Neutrophil (primary cell): ENCODE measurements at regions not wholly inside any gene's neighbourhood (a gene's known extent, or its start where the extent isn't known, plus 50 kb on each side); places are given as distances from the start of the nearest gene placed in this dataset.

Experiments
- H3K27ac ChIP-seq: fragments of 200-600 bp; sonication (generic); 2 replicates; pipeline ENCODE4 v1.5.1; 2016; ENCODE audit warnings: mild to moderate bottlenecking, moderate library complexity
- H3K27me3 ChIP-seq: fragments of 200-600 bp; sonication (generic); 2 replicates; pipeline ENCODE4 v1.6.0; 2016; ENCODE audit warnings: mild to moderate bottlenecking
- H3K36me3 ChIP-seq: fragments of 200-600 bp; sonication (generic); 2 replicates; pipeline ENCODE4 v1.5.1; 2017
- H3K4me1 ChIP-seq, 2 experiments: fragments of 200-600 bp in 1 of 2; sonication (generic) in 1 of 2; 1 replicate in 1 of 2; 2 replicates in 1 of 2; pipeline versions ENCODE4 v1.5.1 to v1.6.1; 2013 to 2016; ENCODE audit warnings: low read depth in 1 of 2, low read length in 1 of 2, mild to moderate bottlenecking in 1 of 2, moderate library complexity in 1 of 2; ENCODE audit not compliant: control insufficient read depth in 1 of 2, insufficient read depth in 1 of 2
- H3K4me3 ChIP-seq, 2 experiments: fragments of 200-600 bp in 1 of 2; sonication (generic) in 1 of 2; 1 replicate in 1 of 2; 2 replicates in 1 of 2; pipeline ENCODE4 v1.5.1; 2013 to 2016; ENCODE audit warnings: low read depth in 1 of 2, low read length in 1 of 2, mild to moderate bottlenecking in 1 of 2, moderate library complexity in 1 of 2
- H3K9me3 ChIP-seq: fragments of 200-600 bp; sonication (generic); 2 replicates; pipeline ENCODE4 v1.5.1; 2016
- TF ChIP-seq, protein P1 (sequence below): fragments of 200-600 bp; sonication (generic); IDR thresholded peaks from 2 replicates; pipeline ENCODE4 v1.5.1; 2016; ENCODE audit warnings: antibody characterized with exemption

DNA sequence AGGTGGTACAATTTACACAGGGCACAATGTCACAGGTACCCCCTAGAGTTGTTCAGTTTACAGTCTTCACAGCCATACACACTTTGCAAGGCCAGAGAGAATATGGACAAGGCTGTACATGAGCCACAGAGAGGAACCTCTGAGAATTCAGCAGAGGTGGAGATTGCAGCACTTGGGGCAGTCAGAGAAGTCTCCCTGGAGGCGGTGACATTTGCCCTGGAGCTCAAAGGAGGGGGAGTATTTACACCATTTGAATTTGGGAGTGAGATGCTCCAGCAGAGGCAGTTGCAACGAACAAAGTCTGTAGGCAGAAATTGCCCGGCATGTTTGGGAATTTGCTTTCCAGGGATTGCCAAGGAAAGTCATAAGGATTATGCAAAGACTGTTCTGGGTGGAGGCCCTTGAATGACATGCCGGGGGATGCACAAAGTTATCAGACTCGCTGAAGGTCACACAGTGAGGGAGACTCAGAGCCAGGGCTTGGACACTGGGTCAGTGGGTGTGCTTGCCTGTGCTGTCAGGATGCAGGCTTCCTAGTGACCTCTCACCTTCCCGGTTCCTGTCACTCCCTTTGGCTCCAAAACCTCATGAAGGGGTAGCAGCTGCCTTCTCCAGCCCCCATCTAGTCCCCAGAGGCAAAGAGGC, 160.7 kb upstream of the PCBD1 start:
- H3K27ac ChIP-seq, result no peak overlapping the region
- H3K36me3 ChIP-seq, result no peaks in the 10 kb centered on the region
- H3K4me1 ChIP-seq, result no peaks in the 10 kb centered on the region
- TF ChIP-seq, protein P1, sequence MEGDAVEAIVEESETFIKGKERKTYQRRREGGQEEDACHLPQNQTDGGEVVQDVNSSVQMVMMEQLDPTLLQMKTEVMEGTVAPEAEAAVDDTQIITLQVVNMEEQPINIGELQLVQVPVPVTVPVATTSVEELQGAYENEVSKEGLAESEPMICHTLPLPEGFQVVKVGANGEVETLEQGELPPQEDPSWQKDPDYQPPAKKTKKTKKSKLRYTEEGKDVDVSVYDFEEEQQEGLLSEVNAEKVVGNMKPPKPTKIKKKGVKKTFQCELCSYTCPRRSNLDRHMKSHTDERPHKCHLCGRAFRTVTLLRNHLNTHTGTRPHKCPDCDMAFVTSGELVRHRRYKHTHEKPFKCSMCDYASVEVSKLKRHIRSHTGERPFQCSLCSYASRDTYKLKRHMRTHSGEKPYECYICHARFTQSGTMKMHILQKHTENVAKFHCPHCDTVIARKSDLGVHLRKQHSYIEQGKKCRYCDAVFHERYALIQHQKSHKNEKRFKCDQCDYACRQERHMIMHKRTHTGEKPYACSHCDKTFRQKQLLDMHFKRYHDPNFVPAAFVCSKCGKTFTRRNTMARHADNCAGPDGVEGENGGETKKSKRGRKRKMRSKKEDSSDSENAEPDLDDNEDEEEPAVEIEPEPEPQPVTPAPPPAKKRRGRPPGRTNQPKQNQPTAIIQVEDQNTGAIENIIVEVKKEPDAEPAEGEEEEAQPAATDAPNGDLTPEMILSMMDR, result no peak
- H3K4me3 ChIP-seq, result no peak overlapping the region
- H3K9me3 ChIP-seq, result no peaks in the 10 kb centered on the region
- H3K27me3 ChIP-seq, result no peaks in the 10 kb centered on the region

DNA sequence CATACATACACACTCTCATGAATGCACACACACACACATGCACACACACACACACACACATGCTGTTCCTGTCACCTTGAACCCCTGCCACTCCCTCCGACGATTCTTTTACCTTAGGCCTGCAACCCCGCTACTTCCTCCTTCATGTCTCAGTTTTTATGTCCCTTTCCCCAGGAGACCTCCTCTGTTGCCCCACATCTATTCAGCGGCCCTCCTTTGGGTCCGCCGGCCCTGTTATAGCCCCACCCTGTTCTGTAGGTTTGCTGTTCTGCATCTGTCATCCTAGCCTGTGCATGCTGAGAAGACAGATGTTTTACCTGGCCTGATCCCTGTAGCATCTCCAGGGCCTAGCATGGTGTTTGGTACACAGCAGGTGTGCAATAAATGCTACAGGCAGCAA, 161.6 kb upstream of the PCBD1 start:
- H3K9me3 ChIP-seq, result no peaks in the 10 kb centered on the region
- no peak overlapping the region for H3K4me3 ChIP-seq
- TF ChIP-seq, protein P1, result no peak
- no peak overlapping the region for H3K27ac ChIP-seq
- H3K4me1 ChIP-seq, result no peaks in the 10 kb centered on the region
- H3K36me3 ChIP-seq, result no peaks in the 10 kb centered on the region
- H3K27me3 ChIP-seq, result no peaks in the 10 kb centered on the region

DNA sequence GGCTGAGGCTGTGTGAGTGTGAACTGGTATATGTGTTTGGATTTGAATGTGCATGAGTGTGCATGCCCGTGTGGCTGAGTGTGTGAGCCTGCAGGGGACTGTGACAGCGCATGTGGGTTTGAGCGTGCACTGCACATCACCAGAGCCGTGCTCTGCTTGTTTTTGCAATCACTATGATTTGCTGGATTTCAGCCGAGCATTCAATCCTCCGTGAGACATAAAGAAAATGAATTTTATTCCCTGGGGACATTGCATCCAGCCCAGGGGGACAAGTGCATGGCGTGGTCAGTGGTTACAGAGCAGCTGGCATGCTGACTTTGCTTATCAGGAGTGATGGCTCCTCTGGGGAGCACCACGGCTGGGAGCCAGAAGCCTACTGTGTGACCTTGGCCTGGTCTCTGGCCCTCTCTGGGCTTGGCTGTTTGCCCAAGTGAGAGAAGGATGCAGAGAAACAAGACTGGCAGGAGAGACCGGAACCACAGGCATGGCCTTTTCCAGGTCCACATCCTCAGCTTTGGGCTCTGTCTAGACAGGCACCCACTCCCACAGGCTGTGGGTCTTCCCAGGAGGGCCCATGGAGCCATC, 160.2 kb upstream of the UNC5B start:
- H3K36me3 ChIP-seq, result no peaks in the 10 kb centered on the region
- H3K27ac ChIP-seq, result no peak overlapping the region
- no peaks in the 10 kb centered on the region for H3K9me3 ChIP-seq
- H3K4me3 ChIP-seq, result no peak overlapping the region
- TF ChIP-seq, protein P1, result no peak
- H3K27me3 ChIP-seq, result no peaks in the 10 kb centered on the region
- H3K4me1 ChIP-seq, result no peaks in the 10 kb centered on the region

DNA sequence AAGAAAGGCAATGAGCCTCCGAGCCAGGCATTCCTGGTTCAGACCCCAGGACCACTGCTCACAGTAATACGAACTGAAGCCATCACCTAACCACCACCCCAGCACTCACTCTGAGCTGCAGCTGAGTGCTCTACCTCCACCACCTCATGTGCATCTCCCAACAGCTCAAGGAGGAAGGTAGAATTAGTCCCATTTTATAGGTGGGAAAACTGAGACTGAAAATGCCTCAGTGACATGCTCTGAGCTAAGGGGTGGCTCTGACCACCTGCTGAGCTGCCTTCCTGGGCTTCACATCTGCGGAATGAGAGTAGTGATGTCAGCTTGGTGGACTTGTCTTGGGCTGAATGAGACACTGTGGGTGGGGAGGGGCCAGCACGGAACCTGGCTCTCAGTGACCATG, 159.7 kb upstream of the UNC5B start:
- Histone ChIP-seq H3K27ac (no peak overlapping the region), H3K36me3 (no peaks in the 10 kb centered on the region), H3K4me1 (no peaks in the 10 kb centered on the region), H3K4me3 (no peak overlapping the region), H3K9me3 (no peaks in the 10 kb centered on the region), H3K27me3 (no peaks in the 10 kb centered on the region)
- TF ChIP-seq, protein P1, result no peak

DNA sequence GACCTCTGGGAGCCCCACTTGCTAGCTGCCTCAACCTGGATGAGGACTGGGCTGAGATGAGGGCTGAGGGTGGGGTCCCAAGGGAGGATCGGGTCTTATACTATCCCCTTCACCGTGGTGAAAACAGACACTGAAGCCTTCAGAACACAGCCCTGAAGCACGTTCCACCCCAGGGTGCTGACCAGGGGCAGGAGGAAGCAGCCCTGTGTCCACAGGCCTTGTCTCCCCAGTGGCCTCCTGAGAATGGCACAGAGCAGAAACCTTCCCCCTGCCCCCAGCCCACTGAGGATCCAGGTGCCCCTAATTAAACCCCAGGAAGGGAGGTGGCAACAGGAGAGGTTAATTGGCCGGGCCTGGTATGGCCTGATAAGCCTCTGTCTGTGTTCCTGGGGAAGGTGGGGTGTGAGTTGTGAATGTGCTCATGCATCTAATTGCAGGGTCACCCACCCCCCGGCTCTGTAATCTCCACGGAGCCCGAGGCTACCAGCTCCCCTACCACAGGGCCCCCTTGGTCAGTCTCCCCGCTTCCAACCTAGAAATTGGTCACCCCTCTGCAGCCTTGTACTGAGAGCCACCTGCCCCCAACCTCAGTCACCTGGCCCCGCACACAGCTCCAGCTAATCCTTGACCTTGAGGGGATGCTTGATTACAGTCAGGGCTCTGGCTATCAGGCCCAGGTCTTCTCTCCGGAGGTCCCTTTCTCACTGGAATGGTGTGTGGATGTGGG, 159.0 kb upstream of the UNC5B start:
- H3K36me3 ChIP-seq, result no peaks in the 10 kb centered on the region
- H3K4me3 ChIP-seq, result no peak overlapping the region
- H3K27me3 ChIP-seq, result no peaks in the 10 kb centered on the region
- no peaks in the 10 kb centered on the region for H3K9me3 ChIP-seq
- TF ChIP-seq, protein P1, result no peak
- H3K4me1 ChIP-seq, result no peaks in the 10 kb centered on the region
- H3K27ac ChIP-seq, result no peak overlapping the region
